ENCODE measurements at regions not wholly inside any gene's neighbourhood (a gene's known extent, or its start where the extent isn't known, plus 50 kb on each side); places are given as distances from the start of the nearest gene placed in this dataset.

DNA sequence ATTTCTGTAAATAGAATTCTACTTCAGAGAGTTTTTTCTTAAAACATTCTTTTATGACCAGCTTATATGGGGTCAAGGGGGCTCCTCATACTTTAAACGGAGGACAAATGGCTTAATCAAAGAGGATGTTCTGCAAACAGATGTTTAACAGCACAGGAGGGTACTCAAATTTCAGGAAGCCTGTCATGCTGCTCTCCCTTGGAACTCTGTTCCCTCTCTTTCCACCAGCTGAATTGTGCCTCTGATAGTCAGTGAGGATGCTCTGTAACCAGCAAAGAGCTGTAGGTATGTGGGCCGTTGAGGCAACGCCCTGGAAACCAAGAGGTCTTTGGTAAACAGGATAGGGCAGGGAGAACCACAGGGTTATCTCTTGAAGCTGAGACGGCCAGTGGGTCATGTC, 161.1 kb downstream of the C5orf15 start:
- FAIRE-seq (no peak), DNase-seq (ENCODE audit: insufficient read length, low spot score) (no peak)

DNA sequence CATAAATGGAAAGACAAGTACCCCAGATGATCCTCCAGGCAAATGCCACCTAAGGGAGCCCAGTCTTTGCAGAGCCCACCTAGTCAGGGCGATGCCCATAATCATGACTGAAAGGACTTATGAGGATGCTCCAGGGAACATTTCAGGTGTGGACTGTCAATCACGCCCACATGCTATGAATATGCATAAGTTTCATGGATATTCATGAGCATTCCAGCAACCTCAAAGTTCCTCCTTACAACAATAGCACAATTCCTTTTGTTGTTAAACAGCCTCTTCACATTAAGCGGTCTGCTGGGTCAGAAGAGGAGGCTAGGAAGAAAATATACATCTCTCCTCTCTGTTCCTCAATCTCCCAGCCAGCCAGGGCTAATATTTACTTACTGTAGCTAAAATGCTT, 161.6 kb downstream of the C5orf15 start:
- no peak for FAIRE-seq
- no peak for DNase-seq (ENCODE audit: insufficient read length, low spot score)

DNA sequence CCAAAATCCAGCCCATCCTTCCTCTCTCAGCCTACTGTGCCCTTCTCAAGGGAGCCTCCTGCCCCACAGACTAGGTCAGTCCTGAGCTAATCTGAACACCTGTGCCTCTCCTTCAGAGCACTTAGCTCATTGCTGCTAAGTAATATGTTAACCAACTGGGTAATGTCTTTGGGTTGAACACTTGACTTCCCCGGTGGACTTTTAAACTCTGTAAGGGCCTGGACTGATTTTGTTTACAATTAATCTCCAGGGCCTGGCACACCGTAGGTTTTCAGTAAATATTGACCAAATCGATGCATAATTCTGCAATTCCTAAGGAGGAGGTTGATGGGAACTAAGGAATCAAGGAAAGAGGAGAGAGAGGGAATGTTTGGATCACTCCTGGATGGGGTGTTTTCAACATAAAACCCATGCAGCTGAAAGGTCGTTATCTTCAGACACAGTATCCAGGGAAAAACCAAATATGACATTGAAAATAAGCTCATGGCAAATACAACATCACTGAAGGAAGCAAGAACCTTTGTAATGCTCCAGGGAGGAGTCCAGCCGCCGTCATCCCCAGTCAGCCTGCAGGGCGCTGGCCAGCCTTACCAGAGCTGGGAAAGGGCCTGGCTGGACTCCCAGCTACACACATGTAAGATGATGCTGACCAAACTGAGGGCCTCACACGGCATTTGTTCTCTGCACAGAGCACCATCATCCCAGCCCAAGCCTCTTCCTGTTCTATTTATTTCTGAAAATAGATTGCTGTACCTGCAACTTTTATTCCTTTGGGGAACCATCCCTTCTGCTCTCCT, 166.3 kb downstream of the C5orf15 start:
- no peak for DNase-seq (ENCODE audit: insufficient read length, low spot score)
- no peak for FAIRE-seq

DNA sequence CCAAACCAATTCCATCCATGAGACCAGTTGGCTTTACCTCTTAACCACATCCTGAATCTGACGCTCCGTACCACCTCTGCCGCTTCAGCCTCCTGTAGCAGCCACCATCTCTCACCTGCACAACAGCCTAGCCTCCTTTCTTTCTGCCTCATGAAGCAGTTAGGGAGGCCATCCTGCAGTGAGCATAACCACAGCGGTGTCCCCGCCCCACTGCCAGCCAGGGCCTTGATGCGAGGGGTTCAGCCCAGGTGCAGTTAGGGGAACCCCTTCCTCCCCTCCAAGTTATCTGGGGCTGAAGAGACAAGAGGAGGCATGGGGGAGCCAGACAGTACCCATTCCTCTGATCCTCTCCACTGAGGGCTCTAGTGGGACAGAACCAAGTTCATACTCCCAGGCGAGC, 167.0 kb downstream of the C5orf15 start:
- no peak for FAIRE-seq
- DNase-seq (ENCODE audit: insufficient read length, low spot score) = no peak

DNA sequence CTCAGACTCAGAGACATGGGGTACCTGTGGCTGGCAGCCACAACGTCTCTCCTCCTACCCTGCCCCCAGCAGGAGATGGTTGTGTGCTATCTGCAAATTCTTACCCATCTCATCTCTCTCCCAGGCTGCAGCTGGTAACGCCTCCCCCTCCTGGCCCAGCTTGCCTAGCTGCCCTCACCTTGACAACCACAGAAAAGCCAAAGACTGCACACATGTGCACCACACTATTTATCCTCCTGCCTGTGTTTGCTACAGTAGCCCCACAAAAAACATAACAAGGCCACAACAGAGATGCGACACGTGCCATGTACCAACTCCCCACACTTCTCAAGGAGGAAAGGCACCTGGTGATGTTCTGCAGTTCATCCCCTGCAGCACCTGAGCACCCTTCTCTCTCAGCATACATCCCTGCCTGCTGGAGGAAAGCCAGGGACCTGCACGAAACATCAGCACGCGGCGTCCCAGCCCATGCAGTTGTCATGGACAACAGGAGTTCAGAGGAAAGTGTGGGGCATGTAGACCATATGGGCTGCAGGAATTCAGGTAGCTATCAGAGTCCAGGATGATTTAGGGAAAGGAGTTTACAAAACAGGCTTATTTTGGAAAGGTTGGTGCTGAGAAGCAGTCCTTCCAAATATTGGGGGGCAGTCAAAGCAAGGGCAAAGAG, 168.7 kb downstream of the C5orf15 start:
- no peak for FAIRE-seq
- DNase-seq (ENCODE audit: insufficient read length, low spot score) = no peak

DNA sequence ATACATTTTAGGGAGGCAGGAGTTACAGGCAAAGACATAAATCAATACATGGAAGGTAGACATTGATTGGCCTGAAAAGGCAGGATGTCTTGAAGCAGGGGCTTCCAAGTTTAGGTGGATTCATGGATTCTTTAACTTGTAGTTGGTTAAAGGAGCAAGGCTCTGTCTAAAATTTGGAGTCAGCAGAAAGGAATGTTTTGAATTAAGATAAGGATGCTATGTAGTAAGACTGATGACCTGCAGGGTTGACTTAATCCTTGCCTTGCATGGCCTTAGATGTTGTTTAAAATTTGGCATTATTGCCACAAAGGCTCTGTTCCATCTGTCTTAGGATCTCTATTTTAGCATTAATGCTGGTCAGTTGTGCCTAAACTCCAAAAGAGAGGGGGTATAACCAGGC, 171.3 kb downstream of the C5orf15 start:
- no peak for FAIRE-seq

DNA sequence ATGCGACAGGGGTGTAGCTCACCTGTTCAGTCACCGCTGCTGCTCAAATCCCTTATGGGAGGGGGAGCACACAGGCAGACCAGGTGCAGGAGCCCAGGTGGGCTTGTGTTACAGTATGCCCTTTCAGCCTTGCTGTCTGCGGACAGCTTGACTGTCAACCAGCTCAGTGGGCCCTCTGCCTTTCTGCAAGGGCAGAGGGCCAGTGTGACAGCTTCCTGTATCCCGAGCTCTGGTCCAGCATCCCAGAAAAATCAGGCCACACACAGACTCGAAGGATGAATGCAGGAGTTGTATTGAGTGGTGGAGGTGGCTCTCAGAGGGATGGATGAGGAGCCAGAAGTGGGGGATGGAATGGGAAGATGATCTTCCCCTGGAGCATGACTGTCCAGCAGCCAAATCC, 172.2 kb downstream of the C5orf15 start:
- FAIRE-seq (no peak), DNase-seq (ENCODE audit: insufficient read length, low spot score) (no peak)

More for the DNA sequence above, 171.3 kb downstream of the C5orf15 start:
- no peak for DNase-seq (ENCODE audit: insufficient read length, low spot score)

DNA sequence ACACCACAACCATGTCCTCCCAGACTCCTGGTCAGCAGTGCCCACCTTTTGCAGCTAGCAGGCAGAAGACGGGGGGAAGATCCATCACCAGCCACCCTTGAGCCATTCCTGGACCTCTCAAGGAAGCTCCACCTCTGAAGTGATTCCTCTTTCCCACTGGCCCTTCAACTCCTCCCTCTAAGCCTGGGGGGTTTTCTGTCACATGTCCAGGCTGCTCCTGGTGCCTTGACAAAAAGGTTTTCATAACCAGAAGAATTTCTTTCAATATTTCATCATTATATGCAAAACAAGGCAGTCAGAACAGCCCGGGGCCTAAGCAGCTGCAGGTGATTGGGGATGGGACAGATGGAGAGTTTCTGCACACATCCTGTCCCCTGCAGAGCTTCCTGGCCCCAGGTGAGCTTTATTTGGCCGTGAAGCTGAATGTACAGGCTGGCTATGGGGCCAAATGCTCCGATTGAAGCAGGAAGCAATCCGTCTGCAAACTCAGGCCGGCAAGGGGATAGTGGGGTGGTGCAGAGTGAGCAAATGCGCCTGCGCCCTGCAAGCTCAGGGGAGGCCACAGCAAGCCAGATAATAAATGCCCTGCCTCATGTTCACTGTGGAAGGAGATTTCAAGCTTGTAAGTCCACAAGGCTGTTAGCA, 173.5 kb downstream of the C5orf15 start:
- no peak for DNase-seq (ENCODE audit: insufficient read length, low spot score)

DNA sequence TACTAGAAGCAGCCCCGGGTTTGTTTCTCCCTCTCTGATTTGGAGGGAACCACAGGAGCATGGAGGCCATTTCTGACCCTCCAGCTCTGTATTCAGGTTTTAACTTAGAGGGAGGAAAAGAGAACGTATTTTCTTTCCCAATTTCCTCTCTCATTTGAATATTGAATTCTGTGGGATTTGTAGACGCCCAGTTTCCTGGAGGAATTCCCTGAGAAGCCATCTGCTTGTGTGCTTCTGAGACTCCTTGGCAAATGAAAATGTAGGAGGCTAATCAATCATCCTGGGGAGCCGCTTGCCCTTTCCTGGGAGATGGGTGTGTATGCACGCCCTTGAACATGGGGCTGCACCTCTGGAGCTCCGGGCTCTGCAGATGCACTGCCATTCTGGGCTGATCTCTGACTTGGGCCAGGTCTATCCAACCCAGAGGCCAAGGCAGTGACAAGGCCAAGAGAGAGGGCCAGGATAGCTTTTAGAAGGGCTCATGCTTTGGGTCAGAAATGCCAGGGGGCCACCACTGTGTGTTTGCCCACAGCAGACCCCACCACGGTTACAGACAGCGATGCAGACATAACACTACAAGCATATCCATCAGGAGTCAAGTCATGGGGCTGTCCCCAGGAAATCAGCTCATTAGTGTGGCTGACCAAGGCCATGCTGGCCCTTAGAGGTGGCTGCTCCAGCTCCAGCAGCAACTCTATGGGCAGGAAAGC, 174.5 kb downstream of the C5orf15 start:
- FAIRE-seq (no peak), DNase-seq (ENCODE audit: insufficient read length, low spot score) (no peak)

More for the DNA sequence above, 173.5 kb downstream of the C5orf15 start:
- FAIRE-seq = no peak

DNA sequence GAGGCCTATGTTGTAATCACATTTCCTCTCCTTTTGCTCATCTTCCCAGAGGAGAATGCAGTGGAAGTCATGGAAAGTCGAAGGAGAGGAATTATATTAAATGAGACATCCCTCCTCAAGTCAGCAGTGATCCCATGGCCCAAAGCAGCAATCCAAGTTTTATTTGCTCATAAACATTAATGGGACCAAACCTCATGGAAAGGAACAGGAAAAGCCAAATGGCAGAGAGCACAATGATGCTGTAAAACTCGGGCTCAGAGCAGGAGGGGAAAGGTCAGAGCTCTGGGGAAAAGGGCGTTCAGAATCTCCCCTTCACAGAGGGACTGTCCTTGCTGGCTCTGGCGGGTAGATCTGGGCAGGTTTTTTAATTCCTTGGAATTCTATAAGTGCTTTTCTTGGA, 175.8 kb downstream of the C5orf15 start:
- DNase-seq (ENCODE audit: insufficient read length, low spot score) (no peak), FAIRE-seq (no peak)

DNA sequence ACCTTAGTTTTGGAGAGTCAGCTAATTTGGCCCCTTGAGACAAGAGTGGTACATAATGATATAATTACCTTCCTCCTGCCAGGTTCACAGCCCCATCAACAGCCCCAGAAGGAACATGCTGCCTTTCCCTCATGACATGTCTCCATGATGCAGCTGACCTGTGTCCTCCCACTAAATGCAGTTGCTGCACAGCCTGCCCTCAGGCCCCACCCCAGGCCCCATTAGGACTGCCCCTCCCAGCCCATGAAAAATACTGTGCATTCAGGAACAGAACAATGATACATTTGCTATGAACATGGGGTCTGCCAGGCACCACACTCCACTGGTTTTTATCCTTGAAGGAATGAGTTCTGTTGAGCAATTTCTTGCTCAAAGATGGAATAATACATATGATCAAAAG, 176.4 kb downstream of the C5orf15 start:
- FAIRE-seq (no peak), DNase-seq (ENCODE audit: insufficient read length, low spot score) (no peak)

DNA sequence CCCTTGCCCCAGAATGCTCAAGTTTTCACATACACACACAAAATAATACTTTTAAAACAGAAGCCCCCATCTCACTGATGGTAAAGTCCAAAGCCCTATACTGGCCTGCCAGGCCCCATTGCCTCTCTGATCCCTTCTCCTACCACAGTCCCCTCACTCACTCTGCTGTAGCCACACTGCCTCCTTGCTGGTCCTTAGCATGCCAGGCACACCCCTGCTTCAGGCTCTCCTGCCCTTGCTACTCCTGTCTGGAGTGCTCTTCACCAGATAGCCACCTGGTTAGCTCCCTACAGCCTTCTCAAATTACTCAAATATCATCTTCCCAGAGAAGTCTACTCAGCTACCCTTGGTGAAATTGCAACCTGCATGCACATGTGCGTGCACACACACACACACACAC, 177.5 kb downstream of the C5orf15 start:
- FAIRE-seq = no peak
- DNase-seq (ENCODE audit: insufficient read length, low spot score) = no peak

DNA sequence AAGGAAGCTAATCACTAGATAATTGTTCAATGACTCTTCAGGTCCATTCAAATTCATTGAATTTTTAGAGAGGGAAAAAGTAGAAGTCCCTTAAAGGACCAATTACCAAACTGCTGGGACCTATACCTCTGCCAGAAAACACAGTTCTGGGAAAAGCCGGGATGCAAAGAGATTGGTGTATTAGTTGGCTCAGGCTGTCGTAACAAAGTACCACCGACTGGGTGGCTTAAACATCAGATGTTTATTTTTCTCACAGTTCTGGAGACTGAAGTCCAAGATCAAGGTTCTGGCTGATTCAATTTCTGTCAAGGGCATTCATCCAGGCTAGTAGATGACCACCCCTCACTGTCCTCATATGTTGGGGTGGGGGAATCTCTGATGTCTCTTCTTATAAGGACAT, 177.1 kb upstream of the FSTL4 start:
- FAIRE-seq (no peak), DNase-seq (ENCODE audit: insufficient read length, low spot score) (no peak)

DNA sequence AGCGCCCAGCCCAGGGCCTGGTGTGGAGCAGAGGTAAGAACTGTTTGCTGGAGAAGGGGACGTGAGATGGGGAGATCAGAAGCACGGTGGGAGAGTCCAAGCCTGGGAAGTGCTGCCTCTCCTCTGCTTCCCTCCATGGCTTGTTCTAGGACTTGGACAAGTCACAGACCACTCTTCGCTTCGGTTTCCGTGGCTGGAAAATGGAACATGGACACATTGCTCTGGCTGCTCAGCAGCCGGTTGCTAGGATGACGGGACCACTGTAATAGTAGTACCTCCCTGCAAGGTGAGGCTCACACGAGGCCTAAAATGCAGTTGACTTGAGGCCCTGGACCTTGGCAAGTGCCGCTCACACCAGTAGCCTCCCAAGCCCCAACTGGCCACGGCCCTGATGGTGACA, 175.8 kb upstream of the FSTL4 start:
- no peak for FAIRE-seq

DNA sequence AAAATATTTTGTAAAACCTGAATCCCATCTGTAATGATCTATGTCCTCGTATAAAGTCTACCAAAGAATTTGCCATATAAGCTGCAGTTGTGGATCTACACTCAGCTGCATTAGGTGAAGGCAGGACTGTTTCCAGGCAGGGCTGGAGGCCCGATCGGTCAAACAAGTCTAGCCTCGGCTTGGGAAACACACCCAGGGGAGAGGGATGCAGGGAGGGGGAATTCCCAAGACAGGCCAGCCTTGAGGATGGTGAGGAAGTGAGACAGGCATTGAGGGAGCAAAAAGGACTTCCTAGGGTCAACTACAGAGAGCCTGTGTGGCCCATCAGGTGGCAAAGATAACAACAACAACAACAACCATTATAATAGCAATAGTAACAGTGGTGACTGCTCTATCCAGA, 174.1 kb upstream of the FSTL4 start:
- DNase-seq (ENCODE audit: insufficient read length, low spot score) (no peak), FAIRE-seq (no peak)

More for the DNA sequence above, 175.8 kb upstream of the FSTL4 start:
- no peak for DNase-seq (ENCODE audit: insufficient read length, low spot score)

DNA sequence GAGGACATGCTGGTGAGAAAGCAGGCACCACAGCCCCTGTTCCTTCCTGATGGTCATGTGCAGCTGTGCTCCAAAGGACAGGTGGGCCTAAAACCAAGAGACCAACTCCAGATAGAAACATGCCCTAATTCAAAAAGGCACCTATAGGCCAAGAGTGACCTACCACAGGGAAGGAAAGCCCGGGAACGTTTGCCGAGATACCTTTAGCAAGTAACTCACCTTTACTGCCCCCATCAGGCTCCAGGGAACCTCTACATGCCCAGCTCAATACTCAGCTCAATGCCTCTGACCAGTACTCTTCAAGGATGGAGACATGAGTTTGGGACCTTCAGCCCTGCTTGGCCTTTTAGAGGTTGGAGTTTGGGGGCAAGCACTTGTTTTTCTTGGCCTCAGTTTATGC, 172.8 kb upstream of the FSTL4 start:
- FAIRE-seq (no peak), DNase-seq (ENCODE audit: insufficient read length, low spot score) (no peak)

DNA sequence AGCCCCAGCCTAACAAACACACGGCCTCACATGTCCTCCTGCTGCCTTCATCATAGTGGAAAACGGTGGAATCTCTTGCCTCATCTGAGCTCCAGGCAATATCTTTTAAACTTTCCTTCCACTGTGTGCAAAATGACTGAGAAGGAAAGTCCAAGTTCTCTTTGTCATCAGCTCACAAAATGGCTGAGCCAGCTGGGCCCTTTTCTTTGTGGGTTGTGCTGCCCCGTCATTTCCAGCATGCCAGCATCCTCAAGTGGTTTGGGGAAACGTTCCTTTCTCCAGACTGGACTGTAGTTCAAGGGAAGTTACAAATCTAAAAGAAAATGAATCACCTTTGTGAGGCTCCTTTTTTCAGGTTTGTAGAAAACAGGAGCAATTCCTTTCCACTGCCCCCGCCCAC, 171.1 kb upstream of the FSTL4 start:
- no peak for FAIRE-seq
- no peak for DNase-seq (ENCODE audit: insufficient read length, low spot score)

DNA sequence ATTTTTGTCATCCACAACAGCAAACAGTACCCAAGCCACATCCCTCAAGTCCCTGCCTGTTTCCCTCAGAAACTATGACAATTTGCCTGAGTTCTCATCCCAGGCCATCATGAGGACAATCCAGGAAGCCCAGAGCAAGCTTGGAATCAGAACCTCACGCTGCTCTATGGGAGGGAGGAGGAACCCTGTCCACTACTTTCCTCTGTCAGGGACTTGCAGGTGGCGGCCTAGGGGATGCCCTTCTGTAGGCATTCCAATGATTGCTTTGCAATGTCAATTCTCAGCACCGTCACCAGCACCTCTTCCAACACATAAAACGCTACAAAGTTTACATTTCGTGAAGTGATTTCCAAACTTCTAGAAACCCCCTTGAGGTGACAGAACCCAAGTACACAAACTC, 170.4 kb upstream of the FSTL4 start:
- DNase-seq (ENCODE audit: insufficient read length, low spot score) (no peak), FAIRE-seq (no peak)

DNA sequence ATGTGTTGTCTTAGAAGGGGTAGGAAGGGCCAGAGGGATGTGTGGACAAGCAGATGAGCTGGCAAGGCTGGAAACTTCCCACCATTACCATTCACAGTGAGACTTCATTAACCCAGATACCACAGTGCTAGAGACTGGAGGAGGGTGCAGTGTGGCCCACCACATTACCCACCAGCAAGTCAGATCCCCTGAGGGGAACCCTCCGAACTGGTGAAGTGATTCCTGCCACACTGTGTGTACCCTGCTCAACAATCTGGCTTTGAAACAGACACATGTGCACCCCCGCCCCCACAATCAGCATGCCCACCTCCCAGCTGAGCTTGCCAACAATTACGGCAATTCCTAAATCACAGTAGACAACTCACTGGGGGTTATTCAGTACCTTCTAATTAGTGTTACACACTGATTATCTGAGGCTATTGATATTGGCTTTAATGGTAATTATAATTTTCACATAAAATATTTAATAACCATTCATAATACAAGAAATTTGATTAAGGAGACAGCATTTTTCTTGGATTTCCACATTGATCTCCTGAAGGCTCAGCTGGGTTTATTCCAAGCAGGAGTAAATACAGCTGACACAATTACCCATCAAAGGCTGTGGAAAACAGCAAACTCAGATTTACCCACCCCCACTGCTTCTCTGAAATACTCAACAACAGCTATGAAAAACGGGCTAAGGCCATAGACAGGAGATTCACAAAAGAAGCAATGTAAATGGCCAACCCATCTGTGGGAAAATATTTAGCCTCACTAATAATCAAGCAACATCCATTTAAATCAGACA, 169.3 kb upstream of the FSTL4 start:
- no peak for DNase-seq (ENCODE audit: insufficient read length, low spot score)
- no peak for FAIRE-seq

DNA sequence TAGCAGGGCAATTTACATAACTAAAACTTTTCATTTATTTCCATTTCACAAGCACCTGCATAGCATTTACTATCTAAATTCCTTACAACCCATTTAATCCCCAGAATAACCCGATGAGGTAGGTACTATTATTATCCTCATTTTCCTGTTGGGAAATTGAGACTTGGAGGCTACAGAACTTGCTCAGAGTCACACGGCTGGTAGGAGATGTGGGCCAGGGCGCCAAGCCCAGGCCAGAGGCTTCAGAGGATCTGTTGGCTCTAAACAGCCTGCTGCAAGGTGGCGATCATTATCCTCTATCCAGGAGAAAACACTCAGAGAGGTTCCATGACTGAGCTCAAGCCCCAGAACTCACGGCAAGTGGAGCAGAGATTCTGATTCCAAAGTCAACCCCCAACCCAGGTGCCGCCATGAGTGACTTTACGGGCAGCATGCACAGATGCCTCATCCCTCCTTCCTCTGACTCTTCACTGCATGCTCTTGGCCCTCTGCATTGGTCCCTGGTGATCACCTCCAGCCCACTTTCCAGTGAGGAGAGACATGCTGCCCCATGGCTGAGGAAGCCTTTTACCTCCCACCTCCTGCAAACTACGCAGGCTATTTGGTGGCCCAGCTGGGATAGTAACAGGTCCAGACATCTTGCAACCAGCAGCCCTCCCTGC, 168.4 kb upstream of the FSTL4 start:
- no peak for DNase-seq (ENCODE audit: insufficient read length, low spot score)
- no peak for FAIRE-seq
